ENCODE measurements at regions not wholly inside any gene's neighbourhood (a gene's known extent, or its start where the extent isn't known, plus 50 kb on each side); places are given as distances from the start of the nearest gene placed in this dataset.

GRCh38 chr5:3394891-3395599, 200.6 kb upstream of the IRX1 start:
- TF ChIP-seq ATF3 (IDR thresholded peaks at IDR 0.05) (no peak), CTCF (IDR thresholded peaks at IDR 0.05 in 2 of 3, conservative IDR thresholded peaks at IDR 0.05 in 1 of 3; ENCODE audit: borderline replicate concordance in 1 of 3, insufficient read depth in 1 of 3, low read depth in 2 of 3, low read length in 2 of 3) (no peak), POLR2A (IDR thresholded peaks at IDR 0.05; ENCODE audit: borderline replicate concordance, extremely low read depth, insufficient read depth, insufficient read length) (no peak), TCF7L2 (IDR thresholded peaks at IDR 0.05; ENCODE audit: borderline replicate concordance, extremely low read depth, insufficient read depth, insufficient read length) (no peak), SRF (IDR thresholded peaks at IDR 0.05; ENCODE audit: low read depth) (no peak), YY1 (IDR thresholded peaks at IDR 0.05; ENCODE audit: extremely low read depth, insufficient replicate concordance, low read depth, low read length) (no peak), SP1 (IDR thresholded peaks at IDR 0.05; ENCODE audit: low read depth) (no peak), EZH2 (IDR thresholded peaks at IDR 0.05) (no peak), POLR2AphosphoS5 (IDR thresholded peaks at IDR 0.05; ENCODE audit: low read depth, low read length) (no peak), FOSL1 (IDR thresholded peaks at IDR 0.05; ENCODE audit: low read depth) (no peak), RAD21 (IDR thresholded peaks at IDR 0.05; ENCODE audit: low read depth) (no peak), MAX (IDR thresholded peaks at IDR 0.05) (no peak), SIN3A (IDR thresholded peaks at IDR 0.05; ENCODE audit: low read depth) (no peak), EZH2phosphoT487 (IDR thresholded peaks at IDR 0.05; ENCODE audit: borderline replicate concordance) (no peak)
